GM23248 (cell line): ENCODE measurements at regions not wholly inside any gene's neighbourhood (a gene's known extent, or its start where the extent isn't known, plus 50 kb on each side); places are given as distances from the start of the nearest gene placed in this dataset.

Experiments used
- EZH2 ChIP-seq: fragments of 200-600 bp; sonication (generic); IDR thresholded peaks from 2 replicates; pipeline ENCODE4 v1.6.1; 2018; ENCODE audit warnings: antibody characterized with exemption, mild to moderate bottlenecking; ENCODE audit not compliant: insufficient read depth, poor library complexity, severe bottlenecking
- EZH2phosphoT487 ChIP-seq: fragments of 200-600 bp; sonication (generic); IDR thresholded peaks from 2 replicates; pipeline ENCODE4 v1.6.1; 2018; ENCODE audit warnings: antibody characterized with exemption, moderate library complexity, mild to moderate bottlenecking, low read depth; ENCODE audit not compliant: insufficient read depth

- no peak for TF ChIP-seq EZH2
- no peak for TF ChIP-seq EZH2phosphoT487
Observed at GRCh38 chr5:104472811-104473210, 910.2 kb upstream of the NUDT12 start.
